ENCODE measurements at regions not wholly inside any gene's neighbourhood (a gene's known extent, or its start where the extent isn't known, plus 50 kb on each side); places are given as distances from the start of the nearest gene placed in this dataset.
"Not testable (repeated sequence)": the region's sequence is repeated elsewhere in the genome, so short reads cannot be mapped to it uniquely, and the experiment has no call there.

DNA sequence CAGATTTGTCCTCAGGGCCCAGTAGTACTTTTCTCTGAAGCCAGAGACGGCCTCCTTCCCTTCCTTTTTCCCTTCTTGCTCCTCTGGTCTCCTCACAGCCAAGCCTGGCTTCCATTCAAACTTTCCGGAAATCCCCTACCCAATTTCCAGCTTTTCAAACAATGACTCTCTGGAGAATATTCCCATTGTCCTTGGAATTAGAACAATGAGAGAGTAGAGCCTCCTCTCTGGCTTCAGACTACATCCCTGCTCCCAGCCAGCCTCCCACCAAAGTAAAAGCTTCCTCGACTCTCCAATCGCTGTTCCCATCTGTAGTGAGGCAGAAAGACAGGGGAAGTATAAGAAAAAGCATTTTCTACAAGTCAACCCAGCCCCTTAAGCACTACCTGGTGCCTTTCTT, 77.7 kb upstream of the SOX13 start:
- no peak overlapping the region for H3K27ac Mint-ChIP-seq
- peaks cover 5% of the 10 kb centered on the region; the same call in 1 of the 2 replicates for H3K4me1 Mint-ChIP-seq (ENCODE audit: low read depth)
- peaks cover 26% of the 10 kb centered on the region for H3K27me3 Mint-ChIP-seq (ENCODE audit: insufficient read depth)
- H3K36me3 Mint-ChIP-seq (ENCODE audit: low read depth) = peaks cover 3% of the 10 kb centered on the region; the same call in 1 of the 2 replicates
- no peak for DNase-seq
- peaks cover 3% of the 10 kb centered on the region for H3K9me3 Mint-ChIP-seq
- TF ChIP-seq CTCF (IDR thresholded peaks at IDR 0.05) = no peak
- no peak overlapping the region for H3K4me3 Mint-ChIP-seq

GRCh38 chr1:203996126-203996525, 76.8 kb upstream of the SOX13 start:
- peaks cover 5% of the 10 kb centered on the region for H3K9me3 Mint-ChIP-seq
- H3K4me1 Mint-ChIP-seq (ENCODE audit: low read depth) = peaks cover 14% of the 10 kb centered on the region
- H3K27ac Mint-ChIP-seq = no peak overlapping the region
- peaks cover 5% of the 10 kb centered on the region; the same call in 1 of the 2 replicates for H3K36me3 Mint-ChIP-seq (ENCODE audit: low read depth)
- no peak for TF ChIP-seq CTCF (IDR thresholded peaks at IDR 0.05)
- no peak overlapping the region for H3K4me3 Mint-ChIP-seq
- DNase-seq = no peak
- H3K27me3 Mint-ChIP-seq (ENCODE audit: insufficient read depth) = peaks cover 27% of the 10 kb centered on the region

GRCh38 chr1:203998571-203998970, 74.3 kb upstream of the SOX13 start:
- H3K9me3 Mint-ChIP-seq; H3K4me3 Mint-ChIP-seq; H3K27ac Mint-ChIP-seq; DNase-seq; H3K36me3 Mint-ChIP-seq (ENCODE audit: low read depth): not testable (repeated sequence)
- peaks cover 16% of the 10 kb centered on the region for H3K27me3 Mint-ChIP-seq (ENCODE audit: insufficient read depth)
- H3K4me1 Mint-ChIP-seq (ENCODE audit: low read depth) = peaks cover 20% of the 10 kb centered on the region

DNA sequence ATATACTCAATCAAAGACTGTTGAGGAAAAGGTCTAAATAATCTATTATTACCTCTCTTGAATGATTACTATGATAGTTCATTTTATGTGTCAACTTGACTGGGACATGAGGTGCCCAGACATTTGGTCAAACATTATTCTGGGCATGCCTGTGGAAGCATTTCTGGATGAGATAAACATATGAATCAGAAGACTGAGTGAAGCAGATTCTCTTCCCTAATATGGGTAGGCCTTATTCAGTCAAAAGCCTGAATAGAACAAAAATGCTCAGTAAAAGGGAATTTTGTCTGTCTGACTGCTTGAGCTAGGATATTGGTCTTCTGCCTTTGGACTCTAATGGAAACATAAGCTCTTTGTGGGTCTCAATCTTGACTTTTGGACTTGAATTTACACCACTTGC, 73.3 kb upstream of the SOX13 start:
- no peak overlapping the region for H3K27ac Mint-ChIP-seq
- no peak for TF ChIP-seq CTCF (IDR thresholded peaks at IDR 0.05)
- peaks cover 5% of the 10 kb centered on the region for H3K9me3 Mint-ChIP-seq
- DNase-seq = no peak
- peaks cover 20% of the 10 kb centered on the region for H3K4me1 Mint-ChIP-seq (ENCODE audit: low read depth)
- H3K27me3 Mint-ChIP-seq (ENCODE audit: insufficient read depth) = peaks cover 16% of the 10 kb centered on the region
- H3K36me3 Mint-ChIP-seq (ENCODE audit: low read depth) = peaks cover 5% of the 10 kb centered on the region; the same call in 1 of the 2 replicates
- H3K4me3 Mint-ChIP-seq = no peak overlapping the region

DNA sequence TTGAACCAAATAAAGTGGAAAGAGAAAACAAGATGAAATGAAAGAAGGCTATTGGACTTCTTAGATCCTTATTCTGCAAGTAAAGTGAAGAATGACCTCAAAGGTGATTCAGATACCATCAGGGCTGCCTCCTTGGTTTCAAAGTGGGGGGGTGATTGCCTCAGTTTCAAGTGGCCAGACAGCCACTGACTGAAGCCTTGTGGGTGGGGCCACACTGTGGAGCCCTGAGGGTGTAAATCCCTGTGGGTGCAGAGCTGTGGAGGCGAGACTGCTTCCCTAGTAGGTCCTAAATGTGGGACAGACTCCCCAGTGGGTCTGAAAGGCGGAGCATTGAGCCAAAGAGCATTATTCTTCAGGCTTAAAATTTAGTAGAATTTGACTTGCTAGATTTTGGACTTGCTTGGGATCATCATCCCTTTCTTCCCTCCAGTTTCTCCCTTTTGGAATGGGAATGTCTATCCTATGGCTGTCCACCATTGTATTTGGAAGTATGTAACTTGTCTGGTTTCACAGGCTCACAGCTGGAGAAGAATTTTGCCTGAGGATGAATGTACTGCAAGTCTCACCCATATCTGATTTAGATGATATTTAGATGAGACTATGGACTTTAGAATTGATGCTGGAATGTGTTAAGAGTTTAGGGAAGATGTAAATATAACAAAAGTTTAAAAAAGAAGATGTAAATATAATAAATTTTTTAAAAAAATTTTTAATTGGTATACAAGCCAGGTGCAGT, 71.6 kb upstream of the SOX13 start:
- Mint-ChIP-seq H3K27me3 (ENCODE audit: insufficient read depth) (peaks cover 25% of the 10 kb centered on the region), H3K36me3 (ENCODE audit: low read depth) (peaks cover 5% of the 10 kb centered on the region; the same call in 1 of the 2 replicates), H3K9me3 (peaks cover 5% of the 10 kb centered on the region), H3K27ac (no peak overlapping the region), H3K4me3 (no peak overlapping the region), H3K4me1 (ENCODE audit: low read depth) (peaks cover 20% of the 10 kb centered on the region)
- no peak for TF ChIP-seq CTCF (IDR thresholded peaks at IDR 0.05)
- no peak for DNase-seq

DNA sequence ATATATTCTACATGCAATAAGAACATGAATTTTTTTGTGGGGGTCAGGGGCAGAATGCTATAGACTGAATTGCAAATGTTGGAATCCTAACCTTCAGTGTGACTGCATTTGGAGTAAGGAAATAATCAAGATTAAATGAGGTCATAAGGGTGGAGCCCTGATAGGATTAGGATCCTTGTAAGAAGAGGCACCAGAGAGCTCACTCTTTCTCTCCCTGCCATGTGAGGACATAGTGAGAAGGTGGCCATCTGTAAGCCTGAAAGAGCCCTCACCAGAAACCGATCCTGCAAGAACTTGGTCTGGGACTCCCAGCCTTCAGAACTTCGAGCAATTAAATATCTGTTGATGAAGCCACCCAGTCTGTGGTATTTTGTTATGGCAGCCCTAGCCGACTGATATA, 70.3 kb upstream of the SOX13 start:
- no peak for DNase-seq
- no peak overlapping the region for H3K27ac Mint-ChIP-seq
- H3K27me3 Mint-ChIP-seq (ENCODE audit: insufficient read depth) = peaks cover 21% of the 10 kb centered on the region
- H3K4me3 Mint-ChIP-seq = no peak overlapping the region
- peaks cover 5% of the 10 kb centered on the region for H3K9me3 Mint-ChIP-seq
- peaks cover 20% of the 10 kb centered on the region for H3K4me1 Mint-ChIP-seq (ENCODE audit: low read depth)
- no peak for TF ChIP-seq CTCF (IDR thresholded peaks at IDR 0.05)
- peaks cover 5% of the 10 kb centered on the region; the same call in 1 of the 2 replicates for H3K36me3 Mint-ChIP-seq (ENCODE audit: low read depth)
